Choroid plexus epithelial cell (primary cell): ENCODE measurements at regions not wholly inside any gene's neighbourhood (a gene's known extent, or its start where the extent isn't known, plus 50 kb on each side); places are given as distances from the start of the nearest gene placed in this dataset.

Experiments
- DNase-seq: peaks from one replicate; pipeline ENCODE4 v3.0.0-alpha.2; 2010; ENCODE audit warnings: low read depth
- H3K4me3 ChIP-seq: 2 replicates; pipeline ENCODE4 v1.5.1; 2011; ENCODE audit warnings: low read depth, mild to moderate bottlenecking, control low read depth, low read length, moderate library complexity
- TF ChIP-seq, protein P1 (sequence below): conservative IDR thresholded peaks from 2 replicates; pipeline ENCODE4 v1.5.1; 2011; ENCODE audit warnings: low read depth, mild to moderate bottlenecking, control low read depth, inconsistent platforms, low read length, moderate library complexity

DNA sequence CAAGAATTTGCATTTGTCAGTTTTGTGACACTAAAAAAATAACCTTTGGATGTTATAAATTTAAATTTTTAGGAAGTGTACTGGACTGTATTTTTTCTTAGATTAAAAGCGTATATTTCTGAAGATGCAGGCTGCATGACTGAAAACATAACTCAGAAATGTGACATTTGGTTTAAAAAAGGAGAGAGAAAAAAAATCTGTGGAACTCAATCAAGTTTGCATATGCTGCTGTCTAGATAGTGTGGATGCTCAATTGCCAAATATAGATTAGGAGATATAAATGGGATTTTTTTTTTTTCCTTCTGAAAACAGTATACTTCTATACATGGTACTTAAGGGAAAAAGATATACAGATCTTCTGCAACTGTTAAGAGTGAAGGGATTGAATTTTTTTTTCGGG, 402.3 kb downstream of the TAF11L14 start:
- TF ChIP-seq, protein P1, sequence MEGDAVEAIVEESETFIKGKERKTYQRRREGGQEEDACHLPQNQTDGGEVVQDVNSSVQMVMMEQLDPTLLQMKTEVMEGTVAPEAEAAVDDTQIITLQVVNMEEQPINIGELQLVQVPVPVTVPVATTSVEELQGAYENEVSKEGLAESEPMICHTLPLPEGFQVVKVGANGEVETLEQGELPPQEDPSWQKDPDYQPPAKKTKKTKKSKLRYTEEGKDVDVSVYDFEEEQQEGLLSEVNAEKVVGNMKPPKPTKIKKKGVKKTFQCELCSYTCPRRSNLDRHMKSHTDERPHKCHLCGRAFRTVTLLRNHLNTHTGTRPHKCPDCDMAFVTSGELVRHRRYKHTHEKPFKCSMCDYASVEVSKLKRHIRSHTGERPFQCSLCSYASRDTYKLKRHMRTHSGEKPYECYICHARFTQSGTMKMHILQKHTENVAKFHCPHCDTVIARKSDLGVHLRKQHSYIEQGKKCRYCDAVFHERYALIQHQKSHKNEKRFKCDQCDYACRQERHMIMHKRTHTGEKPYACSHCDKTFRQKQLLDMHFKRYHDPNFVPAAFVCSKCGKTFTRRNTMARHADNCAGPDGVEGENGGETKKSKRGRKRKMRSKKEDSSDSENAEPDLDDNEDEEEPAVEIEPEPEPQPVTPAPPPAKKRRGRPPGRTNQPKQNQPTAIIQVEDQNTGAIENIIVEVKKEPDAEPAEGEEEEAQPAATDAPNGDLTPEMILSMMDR, result no peak
- H3K4me3 ChIP-seq, result no peak overlapping the region
- no peak for DNase-seq

GRCh38 chr5:18037718-18038117, 403.5 kb downstream of the TAF11L14 start:
- DNase-seq, result peak; percentile 1
- no peak overlapping the region for H3K4me3 ChIP-seq
- TF ChIP-seq, protein P1, result no peak

GRCh38 chr5:18043344-18043743, 409.1 kb downstream of the TAF11L14 start:
- DNase-seq, result no peak
- TF ChIP-seq, protein P1, result no peak
- H3K4me3 ChIP-seq, result no peak overlapping the region

DNA sequence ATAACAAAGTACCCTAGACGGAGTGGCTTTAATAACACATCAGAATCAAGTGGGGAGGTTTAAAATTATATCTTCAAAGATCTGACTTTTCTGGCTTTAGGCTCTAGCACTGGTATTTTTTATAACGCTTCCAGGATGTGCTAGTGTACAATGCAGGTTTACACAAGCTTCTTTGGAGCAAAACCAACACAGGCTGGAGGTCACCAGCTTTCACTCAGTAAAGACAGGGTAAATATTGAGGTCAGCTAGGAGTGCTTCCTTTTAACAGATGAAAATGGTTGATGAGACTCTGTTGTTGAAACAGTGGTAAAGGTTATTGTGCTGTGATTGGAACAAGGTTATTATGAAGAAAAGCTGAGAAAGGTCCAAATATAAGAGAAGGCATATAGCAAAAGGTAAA, 414.2 kb downstream of the TAF11L14 start:
- TF ChIP-seq, protein P1, result no peak
- no peak overlapping the region for H3K4me3 ChIP-seq
- DNase-seq, result no peak

GRCh38 chr5:18050345-18050744, 416.1 kb downstream of the TAF11L14 start:
- H3K4me3 ChIP-seq, result no peak overlapping the region
- no peak for DNase-seq
- TF ChIP-seq, protein P1, result no peak

DNA sequence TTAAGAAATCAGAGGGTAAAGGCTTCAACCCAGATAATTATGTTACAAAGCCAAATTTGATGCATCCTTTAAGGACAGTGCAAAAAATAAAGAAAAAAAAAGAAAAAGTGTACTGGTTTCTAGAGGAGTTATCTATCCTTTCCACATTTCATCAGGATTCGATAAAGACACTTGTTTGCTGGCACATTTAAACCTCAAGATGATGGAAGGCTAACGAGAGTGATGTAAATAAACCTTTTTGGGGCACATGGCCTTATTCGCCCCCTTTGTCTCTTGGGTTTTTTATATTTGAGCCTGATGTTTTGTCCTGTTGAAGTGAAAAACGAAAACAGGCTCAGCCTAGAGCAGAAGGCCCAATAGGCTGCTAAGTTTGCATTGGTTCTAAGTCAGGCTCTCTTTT, 416.5 kb downstream of the TAF11L14 start:
- DNase-seq, result no peak
- TF ChIP-seq, protein P1, result no peak
- no peak overlapping the region for H3K4me3 ChIP-seq

DNA sequence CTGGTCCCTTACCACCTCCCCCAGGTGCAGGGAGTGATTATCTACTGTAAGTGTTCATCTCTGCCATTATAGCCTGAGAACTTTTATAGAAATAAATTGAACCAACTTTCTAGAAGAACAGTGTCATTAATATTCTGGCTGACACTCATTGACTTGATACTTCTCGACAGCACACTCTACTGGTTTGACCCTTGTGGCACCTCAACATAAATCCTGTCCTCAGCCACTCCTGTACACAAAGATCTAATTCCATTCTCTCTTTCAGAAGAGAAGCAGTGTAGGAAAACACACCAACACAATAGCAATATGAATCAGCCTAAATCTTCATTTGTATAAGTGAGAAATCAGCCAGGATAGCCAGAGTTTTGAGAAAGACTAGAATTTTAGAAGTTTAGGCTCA, 417.7 kb downstream of the TAF11L14 start:
- TF ChIP-seq, protein P1, result no peak
- no peak overlapping the region for H3K4me3 ChIP-seq
- DNase-seq, result no peak
